ENCODE measurements at regions not wholly inside any gene's neighbourhood (a gene's known extent, or its start where the extent isn't known, plus 50 kb on each side); places are given as distances from the start of the nearest gene placed in this dataset.
A peak's percentile ranks its signal among the peaks of the same experiment; 100 is the strongest.
"Not testable (repeated sequence)": the region's sequence is repeated elsewhere in the genome, so short reads cannot be mapped to it uniquely, and the experiment has no call there.

DNA sequence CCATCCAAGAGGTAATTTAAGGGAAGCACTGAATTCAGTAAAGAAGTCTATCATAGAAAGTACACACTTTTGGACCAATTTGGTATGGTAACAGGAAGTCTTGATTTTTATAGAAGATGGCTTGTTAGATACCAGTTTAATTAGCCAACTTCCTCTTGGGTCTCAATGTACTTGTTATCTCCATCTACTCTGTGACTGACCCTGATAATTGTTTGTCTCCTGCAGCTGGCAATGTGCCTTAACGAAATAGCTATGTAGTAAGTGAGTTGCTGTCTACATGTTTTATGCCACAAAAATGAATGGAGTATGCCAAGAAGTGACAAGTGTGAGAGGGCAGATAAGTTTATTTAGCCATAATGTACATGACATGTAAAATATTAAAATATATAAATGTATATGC, 410.5 kb upstream of the MAN1A1 start:
- no peak for DNase-seq

DNA sequence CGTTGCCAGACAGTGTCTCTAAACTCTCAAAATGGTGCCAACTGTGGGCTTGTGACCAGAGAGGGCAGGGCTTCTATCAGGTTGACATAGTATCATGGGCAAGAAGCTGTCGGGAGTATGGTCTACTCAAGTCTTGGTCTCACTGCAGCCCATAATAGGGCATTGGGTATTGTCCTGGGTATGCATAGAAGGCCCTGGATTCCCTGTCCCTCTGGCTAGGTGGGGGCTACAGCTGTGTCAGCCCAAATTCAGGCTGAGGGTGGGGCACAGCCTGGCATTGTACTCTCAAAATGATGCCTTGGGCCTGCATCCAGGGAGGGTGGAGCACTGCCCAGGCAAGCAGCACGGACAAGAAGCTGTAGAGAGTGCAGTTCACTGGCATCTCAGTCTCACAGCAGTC, 408.8 kb upstream of the MAN1A1 start:
- DNase-seq, result no peak

DNA sequence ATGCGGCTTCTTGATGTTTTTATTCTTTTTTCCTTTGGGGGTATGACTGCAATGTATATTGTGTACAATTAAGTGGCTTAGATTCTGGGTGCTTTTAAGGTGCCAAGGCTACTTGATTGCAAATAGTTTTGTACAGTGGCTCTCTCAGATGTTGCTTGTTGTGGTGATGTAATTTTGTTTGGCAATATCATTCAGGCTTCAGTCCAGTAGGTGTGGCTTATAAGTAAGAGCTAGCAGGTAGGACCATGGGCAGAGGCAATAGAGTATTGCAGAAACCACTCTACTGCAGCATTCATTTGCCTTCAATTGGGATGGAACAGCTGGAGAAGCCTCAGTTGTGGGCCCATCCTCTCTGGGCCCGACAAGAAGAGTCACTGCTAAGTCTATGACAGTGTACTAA, 407.9 kb upstream of the MAN1A1 start:
- DNase-seq, result no peak

DNA sequence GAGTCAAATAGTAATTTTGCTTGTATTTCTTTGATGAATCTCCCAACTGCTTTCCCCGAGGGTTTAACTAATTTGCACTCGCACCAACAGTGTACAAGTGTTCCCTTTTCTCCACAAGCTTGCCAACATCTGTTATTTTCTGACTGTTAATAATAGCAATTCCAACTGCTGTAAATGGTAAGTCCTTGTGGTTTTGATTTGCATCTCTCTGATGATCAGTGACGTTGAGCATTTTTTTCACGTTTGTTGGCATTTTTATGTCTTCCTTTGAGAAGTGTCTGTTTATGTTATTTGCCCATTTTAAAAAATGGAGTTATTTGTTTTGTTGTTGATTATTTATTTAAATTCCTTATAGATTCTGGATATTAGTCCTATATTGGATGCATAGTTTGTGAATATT, 399.8 kb upstream of the MAN1A1 start:
- DNase-seq, result no peak

DNA sequence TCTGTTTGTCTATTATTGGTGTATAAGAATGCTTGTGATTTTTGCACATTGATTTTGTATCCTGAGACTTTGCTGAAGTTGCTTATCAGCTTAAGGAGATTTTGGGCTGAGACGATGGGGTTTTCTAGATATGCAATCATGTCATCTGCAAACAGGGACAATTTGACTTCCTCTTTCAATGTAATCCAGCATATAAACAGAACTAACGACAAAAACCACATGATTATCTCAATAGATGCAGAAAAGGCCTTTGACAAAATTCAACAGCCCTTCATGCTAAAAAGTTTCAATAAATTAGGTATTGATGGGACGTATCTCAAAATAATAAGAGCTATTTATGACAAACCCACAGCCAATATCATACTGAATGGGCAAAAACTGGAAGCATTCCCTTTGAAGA, 399.0 kb upstream of the MAN1A1 start:
- DNase-seq, result not testable (repeated sequence)

DNA sequence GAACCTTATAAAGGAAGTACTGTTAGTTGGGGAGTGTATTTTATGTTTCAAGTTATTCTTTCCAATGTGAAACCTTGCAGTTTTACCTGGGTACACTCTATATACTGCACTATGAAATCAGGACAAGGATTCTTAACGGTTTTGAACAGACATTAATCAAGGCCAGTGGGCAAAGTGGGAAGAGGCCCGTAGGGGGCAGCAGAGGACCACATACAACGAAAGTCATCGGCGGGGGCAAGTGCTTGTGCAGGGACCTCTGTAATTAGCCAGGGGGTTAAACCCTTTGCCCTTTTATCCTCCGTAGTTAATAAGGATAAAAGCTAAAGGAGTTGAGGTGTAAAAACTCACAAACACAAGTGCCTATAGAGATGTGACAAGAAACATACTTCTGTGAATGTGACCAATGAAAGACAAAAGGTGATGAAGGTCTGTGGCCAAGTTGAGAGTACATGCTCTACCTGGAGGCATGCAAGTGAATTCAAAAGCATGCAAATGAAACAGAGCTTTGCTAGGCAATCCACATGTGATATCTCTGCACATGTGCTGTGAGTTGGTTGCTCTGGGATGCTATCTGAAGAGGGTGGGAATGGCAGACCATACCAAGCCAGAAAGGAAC, 392.7 kb upstream of the MAN1A1 start:
- DNase-seq, result peak; percentile 34

DNA sequence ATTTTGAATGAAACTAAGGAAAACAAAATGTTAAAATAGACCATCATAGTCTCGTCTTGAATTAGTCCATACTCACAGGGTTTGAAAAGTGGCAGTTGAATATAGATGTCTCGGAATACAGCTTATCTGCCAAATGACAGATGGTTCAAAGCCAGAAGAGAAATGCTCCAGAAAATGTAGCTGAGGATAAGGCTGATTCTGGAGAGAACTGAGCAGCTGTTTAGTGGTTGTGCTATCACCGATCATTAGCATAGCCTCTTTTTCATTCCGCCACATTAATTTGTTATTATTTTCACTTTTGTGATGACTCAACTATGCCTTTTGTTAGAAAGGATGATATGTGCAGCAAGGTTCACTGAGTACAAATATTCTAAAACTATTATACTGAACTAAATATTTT, 390.2 kb upstream of the MAN1A1 start:
- no peak for DNase-seq

DNA sequence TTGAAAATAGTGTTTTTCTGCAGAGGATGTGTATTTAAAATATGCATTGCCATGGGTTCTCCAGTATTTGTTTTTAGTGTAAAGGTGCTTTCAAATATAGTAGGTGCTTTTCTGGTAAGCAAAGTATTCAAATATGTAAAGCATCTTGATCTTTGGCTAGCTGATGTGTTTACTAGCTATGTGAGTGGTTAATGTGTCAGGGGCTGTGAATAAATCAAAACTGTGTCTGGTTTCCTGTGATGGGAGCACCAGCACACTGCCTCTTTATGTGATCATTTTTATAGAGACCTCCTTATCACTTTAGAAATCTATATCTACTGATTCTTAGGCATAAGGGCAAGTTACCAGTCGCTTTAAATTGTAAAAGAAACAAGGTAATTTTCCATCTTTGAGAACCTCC, 388.9 kb upstream of the MAN1A1 start:
- DNase-seq, result no peak

DNA sequence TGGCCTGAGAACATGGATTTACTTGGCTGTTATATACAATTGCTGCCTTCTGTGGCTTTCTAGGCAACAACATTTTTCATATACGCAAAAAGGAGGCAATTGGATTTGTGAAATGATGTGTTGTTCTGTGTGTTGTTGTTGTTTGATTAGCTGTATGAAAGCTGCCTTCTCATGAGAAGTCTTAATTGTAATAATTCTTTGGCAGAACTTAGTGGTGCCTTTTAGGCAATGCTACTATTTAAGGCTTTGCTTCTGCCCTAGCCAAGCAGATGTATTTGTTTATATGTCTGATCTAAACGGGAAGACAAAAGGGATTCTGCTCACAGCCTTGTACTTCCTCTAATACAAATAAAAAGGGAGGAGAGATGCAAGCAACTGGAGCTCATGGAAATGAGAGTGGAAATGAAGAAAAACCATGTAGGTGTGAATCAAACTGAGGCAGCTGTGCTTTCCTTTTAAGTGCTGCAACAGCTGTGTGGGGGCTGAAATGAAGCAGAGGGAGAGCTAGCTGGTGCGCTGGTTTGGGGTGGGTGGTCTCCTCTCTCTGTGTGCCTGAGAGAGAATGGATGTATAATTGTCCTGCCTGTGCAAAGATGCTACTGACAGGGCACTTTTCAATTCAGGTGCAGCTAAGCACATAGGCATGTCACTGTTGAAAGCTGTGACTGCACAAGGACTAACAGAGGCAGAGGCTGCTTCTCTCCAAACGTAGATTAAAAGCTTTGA, 386.9 kb upstream of the MAN1A1 start:
- no peak for DNase-seq

DNA sequence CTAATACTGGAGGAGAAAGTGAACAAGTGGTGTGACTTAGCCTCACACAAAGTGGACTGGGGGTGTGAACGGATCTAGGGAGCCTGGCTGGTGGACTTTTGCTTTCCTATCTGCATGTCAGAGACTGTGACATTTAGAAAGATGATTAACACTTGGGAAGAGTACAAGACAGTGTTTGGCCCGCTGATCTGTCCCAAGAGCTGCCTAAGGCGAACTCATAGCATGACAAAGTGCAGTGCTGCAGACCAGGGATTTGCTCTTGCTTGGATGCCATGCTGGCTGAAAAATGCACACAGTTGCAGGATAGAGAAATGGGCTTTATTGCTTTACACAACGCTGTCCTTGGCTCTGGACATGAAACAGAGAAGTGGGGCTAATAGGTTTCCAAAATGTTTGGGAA, 386.0 kb upstream of the MAN1A1 start:
- DNase-seq, result no peak

DNA sequence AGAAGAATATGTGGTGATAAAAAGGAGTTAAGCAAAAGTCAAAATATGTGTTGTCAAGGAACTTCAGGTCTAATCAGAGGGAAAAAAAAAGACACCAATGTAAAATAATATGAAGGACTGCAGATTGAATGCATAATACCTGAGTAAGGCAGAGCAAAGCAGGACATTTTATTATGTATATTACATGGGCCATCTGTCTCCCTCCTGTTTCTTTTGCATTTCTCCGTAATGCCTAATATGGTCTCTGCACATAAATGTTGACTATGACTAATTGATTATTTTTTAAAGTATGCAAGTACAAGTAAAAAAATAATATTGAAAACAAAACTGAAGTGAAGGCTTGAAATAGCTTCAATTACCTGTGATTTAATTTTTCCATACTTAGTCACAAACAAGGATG, 384.7 kb upstream of the MAN1A1 start:
- no peak for DNase-seq

DNA sequence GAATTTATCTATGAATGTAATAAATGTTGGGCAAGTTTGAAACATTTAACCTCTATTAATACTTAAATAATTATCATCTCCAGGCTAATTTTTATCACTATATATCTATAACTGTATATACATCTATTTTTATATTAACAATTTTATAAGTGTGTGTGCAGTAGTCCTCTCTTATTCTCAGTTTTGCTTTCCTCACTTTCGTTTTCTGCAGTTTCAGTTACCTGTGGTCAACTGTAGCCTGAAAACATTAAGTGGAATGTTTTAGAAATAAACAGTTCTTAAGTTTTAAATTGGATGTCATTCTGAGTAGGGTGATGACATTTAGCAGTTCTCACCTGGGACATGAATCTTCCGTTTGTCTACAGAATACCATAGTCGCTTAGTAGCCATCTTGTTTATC, 379.4 kb upstream of the MAN1A1 start:
- no peak for DNase-seq

DNA sequence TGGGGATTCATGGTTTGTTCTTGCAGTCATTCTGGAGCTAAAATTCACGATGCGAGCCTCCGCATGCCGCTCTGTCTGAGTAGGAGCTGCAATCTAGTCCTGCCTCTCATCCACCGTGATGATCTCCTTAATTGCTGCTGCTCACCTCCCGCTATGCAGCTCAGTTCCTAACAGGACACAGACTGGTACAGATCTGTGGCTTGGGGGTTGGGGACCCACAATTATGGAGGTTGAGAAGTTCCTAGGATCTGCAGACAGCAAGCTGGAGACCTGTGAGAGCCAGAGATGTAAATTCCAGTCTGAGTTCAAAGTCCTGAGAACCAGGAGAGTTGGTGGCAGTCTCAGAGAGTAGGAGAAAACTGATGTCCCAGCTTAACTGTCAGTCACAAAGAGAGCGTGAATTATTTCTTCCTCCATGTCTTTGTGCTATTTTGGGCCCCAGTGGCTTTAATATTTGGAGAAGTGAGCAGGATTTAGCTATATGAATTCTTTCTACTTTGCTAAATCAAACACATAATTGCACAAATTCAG, 378.7 kb upstream of the MAN1A1 start:
- no peak for DNase-seq

DNA sequence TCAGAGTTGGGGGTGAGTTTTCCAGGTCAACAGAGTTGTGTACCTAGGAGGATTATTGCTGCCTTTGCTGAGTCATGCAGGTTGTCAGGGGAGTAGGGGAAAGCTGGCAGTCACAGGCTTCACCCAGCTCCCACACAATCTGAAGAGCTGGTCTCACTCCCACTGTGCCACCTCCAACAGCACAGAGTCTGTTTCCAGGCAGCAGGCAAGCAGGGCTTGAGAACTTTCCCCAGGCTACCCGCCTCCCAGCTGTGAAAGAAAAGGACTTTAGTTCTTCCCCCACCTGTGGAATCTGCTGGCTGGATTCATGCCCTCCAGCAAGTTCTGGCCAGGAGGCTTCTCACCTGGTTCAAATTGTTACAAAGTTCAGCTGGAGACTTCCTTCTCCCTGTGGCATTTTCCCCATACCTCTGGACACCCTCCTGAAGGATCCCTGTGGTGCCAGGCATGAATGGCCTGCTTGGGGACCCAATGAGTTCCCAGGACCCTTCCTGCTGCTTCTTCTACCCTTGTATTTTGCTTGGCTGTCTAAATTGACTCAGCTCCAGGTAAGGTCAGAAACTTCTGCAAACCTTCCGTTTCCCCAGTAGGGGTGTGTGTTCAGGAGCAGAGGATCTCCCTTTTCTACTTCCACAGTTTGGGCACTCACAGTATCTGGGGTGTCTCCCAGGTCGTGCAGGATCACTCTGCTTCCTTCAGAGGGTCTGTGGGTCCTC, 378.1 kb upstream of the MAN1A1 start:
- no peak for DNase-seq

DNA sequence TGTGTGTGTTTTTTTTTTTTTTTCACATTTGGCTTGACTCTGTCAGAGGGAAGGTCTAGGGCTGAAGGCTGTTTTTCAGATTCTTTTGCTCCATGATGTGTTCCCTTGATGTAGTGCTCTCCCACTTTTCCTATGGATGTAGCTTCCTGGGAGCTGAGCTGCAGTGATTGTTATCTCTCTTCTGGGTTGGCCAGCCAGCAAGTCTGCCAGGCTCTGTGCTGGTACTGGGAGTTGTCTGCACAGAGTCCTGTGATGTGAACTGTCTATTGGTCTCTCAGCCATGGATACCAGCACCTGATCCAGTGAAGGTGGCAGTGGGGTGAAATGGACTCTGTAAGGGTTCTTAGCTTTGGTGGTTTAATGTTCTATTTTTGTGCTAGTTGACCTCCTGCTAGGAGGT, 377.4 kb upstream of the MAN1A1 start:
- not testable (repeated sequence) for DNase-seq

DNA sequence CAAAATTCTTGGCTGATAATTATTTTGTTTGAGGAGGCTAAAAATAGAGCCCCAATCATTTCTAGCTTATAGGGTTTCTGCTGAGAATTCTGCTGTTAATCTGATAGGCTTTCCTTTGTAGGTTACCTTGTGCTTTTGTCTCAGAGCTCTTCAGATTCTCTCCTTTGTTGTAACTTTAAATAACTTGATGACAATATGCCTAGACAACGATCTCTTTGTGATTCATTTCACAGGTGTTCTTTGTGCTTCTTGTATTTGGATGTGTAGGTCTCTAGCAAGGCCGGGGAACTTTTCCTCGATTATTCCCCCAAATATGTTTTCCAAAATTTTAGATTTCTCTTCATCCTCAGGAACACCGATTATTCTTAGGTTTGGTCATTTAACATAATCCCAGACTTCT, 376.5 kb upstream of the MAN1A1 start:
- no peak for DNase-seq

DNA sequence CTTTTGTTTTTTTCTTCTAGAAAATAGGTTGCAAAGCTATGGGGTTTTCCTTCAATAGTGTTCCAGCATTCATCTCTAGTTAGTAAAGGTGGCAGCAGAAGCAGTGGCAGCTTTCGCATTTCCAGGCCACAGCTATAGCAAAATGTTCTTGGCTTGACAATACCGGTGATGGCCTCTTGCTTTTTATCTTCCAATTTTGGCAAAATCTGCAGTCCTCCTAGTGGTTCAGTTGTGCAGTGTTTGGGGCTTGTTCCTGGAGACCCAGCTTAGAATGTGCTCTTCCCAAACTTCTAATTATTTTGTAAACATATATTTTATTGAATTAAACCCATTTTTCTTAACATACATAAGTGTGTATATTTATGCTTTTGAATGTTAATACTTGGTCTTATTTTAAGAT, 370.6 kb upstream of the MAN1A1 start:
- DNase-seq, result no peak

DNA sequence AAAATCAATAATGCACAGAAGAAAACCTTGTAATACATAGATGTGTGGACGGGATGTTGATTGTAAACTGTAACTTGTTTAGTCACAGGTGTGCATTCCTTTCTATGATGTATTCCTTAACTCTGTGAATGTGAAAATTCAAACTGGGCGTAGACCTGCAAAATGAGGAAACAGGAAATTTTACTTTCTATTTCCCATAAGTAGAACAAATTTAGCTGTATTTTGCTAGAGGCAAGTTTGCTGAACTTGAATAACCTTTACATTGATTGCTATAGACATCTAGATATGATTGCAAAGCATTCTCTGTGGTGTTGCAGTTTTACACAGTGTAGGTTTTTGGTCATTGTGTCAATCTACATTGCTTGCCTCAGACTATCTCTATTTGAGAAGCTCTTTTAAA, 368.4 kb upstream of the MAN1A1 start:
- DNase-seq, result no peak

DNA sequence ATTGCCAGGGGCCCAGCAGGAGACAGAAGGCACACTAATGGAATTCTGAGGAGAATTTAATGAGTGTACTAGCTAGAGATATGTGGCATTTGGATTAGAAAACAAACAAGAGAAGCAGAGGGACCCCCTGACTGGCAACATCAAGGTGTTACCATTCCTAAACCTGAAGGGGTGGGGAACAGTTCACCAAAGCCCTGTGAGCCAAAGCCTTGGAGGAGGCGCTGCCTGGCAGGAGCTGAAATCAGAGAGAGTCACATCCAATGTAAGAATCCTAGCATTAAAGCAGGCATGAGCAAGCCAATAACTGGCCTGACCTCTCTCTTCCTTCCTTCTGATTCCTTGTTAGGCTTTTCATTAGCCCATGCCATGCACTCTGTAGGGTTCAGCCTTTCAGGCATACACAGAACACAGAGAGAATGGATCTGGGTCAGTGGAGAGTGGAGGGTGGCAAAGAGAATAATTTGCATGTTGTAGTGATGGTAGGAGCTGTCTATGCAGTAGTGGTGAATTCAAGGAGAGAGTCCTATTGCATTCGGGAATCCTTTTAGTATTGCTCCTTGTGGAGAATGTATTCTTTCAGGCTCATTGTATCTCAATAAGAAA, 367.2 kb upstream of the MAN1A1 start:
- no peak for DNase-seq

DNA sequence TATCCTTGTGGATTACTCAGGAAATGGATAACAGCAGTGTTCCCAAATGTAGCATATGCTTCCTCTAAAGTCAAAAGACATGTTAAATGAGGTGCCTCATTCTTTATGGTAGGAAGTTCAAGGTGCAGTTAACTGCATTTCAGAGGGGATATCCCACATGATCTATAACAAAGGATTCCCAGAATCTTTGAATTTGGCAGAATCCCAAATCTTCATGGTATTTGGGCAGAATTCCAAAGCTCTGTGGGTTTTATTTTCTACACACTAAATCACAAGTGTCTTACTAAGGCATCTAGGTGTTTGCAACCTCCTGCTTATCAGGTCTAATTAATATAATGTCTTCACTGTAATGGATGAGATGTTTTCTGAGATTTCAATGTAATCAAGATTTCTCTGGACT, 364.3 kb upstream of the MAN1A1 start:
- DNase-seq, result no peak

DNA sequence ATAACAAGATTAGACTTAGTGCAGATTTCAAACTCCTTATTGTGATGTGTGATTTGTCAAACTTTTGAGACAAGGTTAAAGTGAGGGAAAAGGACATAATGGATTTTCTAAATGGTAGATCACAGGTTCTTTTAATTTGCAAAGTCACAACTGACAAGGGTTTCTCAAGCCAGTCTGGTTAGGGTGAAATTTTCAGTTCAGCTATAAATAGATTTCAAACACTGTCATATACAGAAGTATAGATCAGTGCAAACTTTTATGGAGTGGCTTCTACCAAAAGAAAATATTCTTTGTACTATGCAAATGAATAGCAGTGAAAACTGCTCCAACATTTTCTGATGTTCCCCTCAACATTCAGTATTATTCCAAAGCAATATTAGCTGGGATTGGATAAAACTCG, 337.1 kb upstream of the MAN1A1 start:
- DNase-seq, result no peak

DNA sequence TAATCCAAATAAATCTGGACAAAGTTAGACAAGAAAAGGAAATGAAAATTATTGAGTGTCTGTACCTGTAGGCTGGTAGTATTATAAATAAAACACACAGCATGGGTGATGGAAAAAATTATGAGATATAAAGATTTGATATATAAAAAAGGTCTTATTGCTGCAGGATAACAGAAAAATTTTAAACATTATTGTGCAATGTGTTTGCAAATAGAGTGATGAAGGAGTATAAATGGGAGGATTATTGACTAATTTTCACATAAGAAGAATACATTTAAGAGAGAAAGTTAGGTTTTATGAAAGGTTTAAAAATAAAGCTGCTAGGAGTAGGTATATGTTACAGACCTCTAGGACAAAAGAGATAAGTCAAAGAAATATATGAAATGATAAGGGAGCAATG, 336.7 kb upstream of the MAN1A1 start:
- DNase-seq, result no peak

DNA sequence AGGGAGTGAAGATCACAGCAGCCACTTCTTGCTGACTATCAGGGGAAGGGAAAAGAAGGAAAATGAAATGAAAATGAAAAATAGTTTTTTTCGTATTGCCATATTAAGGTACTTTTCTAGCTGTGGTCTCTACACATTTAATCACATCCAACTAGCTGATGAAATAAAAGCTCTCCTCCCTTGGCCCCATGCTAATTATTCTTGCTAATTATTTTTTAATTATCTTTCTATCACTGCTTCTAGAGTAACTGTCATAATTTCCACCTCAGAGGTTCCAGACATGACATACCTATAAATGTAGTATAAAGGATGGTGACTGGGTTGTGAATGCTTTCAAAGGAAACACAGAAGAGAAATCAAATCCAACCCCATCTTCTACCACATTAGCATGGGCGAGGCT, 334.1 kb upstream of the MAN1A1 start:
- no peak for DNase-seq

DNA sequence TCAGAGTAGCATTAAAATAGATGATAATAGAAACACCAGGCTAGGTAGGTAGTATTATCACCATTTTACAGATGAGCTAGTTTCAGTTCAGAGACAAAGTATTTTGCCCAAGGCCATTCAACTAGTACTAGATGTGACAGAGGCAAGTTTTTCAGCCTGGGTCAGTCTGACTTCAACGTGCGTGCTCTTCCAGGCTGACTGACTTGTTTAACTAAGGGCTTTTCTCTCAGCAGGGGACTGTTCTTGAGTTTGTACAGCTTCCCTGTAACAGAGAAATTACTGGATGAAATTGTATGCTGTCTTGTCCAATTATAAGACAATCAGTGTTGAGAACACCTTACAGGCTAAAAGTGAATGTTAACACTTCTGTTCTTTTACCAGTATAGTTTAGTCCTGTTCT, 333.5 kb upstream of the MAN1A1 start:
- no peak for DNase-seq

Measured in NCI-H1105 (cell line).